Left ventricle myocardium superior (tissue), 1 donor: ENCODE measurements at regions not wholly inside any gene's neighbourhood (a gene's known extent, or its start where the extent isn't known, plus 50 kb on each side); places are given as distances from the start of the nearest gene placed in this dataset.

ENCODE experiments used
- ATAC-seq: fragments of 200-7000 bp; cut with Tn5 transposase; one replicate; pipeline ENCODE4 v1.9.1; 2020; ENCODE audit warnings: mild to moderate bottlenecking, moderate library complexity
- DNase-seq: peaks from one replicate; pipeline ENCODE4 v3.0.0-alpha.2; 2020
- intact Hi-C: fragments of 100-400 bp; cut with micrococcal nuclease; formaldehyde crosslinking; loops from one replicate; pipeline ENCODE4 v1.11.0; 2022
- donor health status: DM: no; HTN: yes; CAD: no; lungs with severe emphysema.

- ATAC-seq (no peak), DNase-seq (no peak)
- intact Hi-C loops, result no loop called here
Observed at GRCh38 chr17:51385208-51385607, 124.9 kb downstream of the UTP18 start.

- DNase-seq, result no peak
- intact Hi-C loops, result no loop called here
- ATAC-seq, result no peak
Observed at GRCh38 chr17:51387582-51387981, 127.2 kb downstream of the UTP18 start.

DNA sequence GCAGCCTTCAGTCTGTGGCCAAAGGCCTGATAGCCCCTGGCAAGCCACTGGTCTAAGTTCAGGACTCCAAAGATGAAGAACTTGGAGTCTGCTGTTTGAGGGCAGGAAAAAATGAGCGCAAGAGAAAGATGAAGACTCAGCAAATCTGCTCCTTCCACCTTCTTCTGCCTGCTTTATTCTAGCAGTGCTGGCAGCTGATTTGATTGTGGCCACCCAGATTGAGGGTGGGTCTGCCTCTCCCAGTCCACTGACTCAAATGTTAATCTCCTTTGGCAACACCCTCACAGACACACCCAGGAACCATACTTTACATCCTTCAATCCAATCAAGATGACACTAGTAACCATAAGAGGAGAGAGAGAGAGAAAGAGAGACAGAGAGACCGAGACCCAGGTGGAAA, 127.6 kb downstream of the UTP18 start:
- DNase-seq (no peak), ATAC-seq (no peak)
- intact Hi-C loops, result no loop called here

- no peak for ATAC-seq
- intact Hi-C loops, result no loop called here
- DNase-seq, result no peak
Observed at GRCh38 chr17:51389875-51390274, 129.5 kb downstream of the UTP18 start.

DNA sequence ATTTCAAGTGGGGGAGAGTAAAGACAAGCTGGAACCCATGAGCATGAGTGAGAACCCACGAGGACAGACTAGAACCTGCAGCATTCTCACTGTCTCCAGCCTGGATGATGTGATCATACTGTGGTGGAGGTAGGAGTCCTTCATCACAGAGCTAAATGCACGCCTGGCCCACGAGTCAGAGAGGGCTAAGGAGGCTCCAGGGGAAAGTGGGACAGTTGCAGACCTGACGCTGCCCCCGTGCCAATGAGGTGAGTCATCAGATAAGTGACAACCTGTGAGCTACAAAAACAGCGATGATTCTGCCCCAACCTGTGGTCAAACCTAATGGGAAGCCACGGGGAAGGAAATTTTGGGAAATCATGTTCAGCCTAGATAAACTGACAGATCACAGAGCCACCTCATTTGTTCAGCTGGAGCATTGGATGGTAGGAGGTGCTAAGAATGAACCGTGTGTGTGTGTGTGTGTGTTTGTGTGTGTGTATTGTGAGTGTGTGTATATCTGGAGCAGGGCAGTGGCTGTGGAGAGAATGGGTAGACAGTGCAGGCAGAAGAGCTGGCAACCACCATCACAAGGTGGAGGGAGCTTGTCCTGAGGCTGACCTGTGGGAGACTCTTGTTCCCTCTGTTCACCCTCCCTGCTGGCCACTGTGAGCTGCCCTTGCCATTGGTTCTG, 131.8 kb downstream of the UTP18 start:
- intact Hi-C loops, result no loop called here
- ATAC-seq (no peak), DNase-seq (no peak)

DNA sequence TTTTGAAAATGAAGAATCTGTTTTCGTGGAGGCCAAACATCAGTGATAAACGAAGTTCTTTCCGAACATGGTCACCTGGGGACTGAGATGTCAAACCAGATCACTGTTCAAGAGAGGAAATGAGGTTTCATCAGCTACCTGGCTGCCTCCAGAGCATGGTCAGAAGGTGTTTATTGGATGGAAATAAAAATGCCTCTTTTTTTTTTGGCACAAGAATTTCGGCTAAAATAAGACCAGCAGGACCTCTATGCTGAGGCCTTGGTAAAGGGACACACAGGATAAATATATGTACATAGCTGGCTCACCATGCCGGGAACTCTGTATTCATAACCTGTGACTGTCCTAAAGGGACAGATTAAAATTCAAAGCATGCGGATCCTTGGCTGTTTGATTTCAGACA, 135.3 kb downstream of the UTP18 start:
- no peak for DNase-seq
- intact Hi-C loops, result no loop called here
- ATAC-seq, result no peak

GRCh38 chr17:51397361-51398127, 137.2 kb downstream of the UTP18 start:
- ATAC-seq (no peak), DNase-seq (no peak)
- intact Hi-C loops, result no loop called here

- DNase-seq, result no peak
- ATAC-seq, result no peak
- intact Hi-C loops, result no loop called here
Observed at GRCh38 chr17:51398128-51398525, 137.8 kb downstream of the UTP18 start.

DNA sequence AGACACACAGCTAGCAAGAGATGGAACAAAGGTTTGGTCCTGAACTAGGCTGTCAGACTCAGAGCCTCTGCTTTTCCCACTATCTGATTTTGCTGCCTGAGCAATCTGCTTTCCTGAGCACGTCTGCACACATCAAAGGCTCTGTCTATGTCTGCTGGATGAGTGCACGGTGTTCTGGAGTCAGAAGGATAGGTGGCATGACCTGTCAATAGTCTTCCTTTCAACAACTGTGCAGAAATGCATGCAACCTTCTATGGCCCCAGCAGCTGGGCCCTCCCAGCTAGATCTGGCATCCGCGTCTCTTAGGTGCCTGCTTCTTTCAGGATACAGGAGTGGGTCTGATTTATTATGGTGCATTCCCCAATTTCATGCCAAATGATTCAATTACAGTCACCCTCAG, 138.3 kb downstream of the UTP18 start:
- no peak for ATAC-seq
- DNase-seq, result no peak
- intact Hi-C loops, result no loop called here

- intact Hi-C loops, result no loop called here
- ATAC-seq (no peak), DNase-seq (no peak)
Observed at GRCh38 chr17:51401279-51401678, 140.9 kb downstream of the UTP18 start.

DNA sequence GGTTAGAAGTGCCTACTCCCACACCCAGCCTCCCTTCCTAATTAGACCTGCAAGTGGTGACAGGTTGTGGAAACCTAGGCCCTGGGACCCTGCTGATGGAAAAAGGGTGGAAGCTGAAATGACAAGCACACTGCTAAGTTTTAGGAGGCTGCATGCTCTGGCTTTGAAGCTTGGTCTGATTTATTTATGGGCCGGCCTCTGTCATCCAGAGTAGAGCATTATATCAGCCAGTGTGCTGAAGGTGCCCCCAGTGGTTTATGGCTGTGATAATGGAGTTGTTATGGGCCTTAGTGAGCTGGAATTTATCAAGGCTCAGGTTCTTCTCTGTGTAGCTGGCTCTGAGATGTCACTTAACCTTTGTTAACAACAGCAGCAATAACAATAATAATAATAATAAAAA, 142.6 kb downstream of the UTP18 start:
- DNase-seq, result no peak
- no peak for ATAC-seq
- intact Hi-C loops, result no loop called here

DNA sequence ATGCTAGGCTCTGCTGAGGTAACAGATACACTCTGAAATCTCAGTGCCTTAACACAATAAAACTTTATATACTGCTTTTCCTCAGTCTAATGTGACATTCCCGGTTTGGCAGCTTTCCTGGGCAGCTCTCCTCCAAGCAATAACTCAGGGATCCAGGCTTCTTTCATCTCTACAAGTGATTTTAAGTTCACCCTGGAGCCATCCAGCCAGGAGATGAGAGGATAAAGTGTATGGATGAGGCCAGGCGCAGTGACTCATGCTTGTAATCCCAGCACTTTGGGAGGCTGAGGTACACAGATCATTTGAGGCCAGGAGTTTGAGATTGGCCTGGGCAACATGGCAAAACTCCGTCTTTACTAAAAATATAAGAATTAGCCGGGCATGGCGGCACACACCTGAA, 147.2 kb downstream of the UTP18 start:
- no peak for DNase-seq
- intact Hi-C loops, result no loop called here

DNA sequence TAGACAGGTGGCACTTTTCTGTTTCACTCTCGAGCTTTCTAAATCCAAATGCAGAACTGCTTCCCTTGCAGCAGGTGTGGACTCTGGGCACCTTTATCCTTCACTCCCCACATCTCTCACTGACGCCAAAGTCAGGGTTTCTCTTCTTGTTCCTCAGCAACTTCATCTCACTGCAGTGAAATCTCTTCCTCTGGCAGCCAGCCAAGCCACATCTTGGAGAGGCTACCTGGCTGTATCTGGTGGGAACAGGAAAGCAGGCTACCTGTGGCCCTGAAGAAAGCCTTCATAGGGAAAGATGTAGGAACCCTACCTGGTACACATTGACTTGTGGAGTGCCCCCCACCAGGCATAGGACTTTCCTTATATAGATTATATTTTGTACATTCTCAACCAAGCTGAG, 159.1 kb downstream of the UTP18 start:
- DNase-seq (no peak), ATAC-seq (no peak)
- intact Hi-C loops, result no loop called here

More for the DNA sequence above, 147.2 kb downstream of the UTP18 start:
- no peak for ATAC-seq

DNA sequence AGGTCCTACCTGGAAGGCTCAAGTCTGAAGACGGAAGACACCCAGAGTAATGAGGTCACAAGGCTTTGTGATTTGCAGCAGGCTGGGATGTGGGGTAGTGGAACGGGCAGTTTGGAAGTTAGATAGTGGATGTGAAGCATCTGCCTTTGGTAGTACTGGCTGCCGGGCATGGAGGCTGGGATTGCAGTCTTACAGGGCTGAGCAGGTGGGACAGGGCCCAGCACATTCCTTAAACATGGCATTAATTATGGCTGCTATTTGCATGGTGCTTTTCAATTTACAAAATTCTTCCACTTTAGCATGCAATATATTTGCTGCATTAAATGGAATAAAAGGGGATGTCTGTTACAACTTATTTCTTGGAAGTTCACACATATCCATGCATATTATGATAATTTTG, 161.2 kb downstream of the UTP18 start:
- DNase-seq (no peak), ATAC-seq (no peak)
- intact Hi-C loops, result no loop called here

DNA sequence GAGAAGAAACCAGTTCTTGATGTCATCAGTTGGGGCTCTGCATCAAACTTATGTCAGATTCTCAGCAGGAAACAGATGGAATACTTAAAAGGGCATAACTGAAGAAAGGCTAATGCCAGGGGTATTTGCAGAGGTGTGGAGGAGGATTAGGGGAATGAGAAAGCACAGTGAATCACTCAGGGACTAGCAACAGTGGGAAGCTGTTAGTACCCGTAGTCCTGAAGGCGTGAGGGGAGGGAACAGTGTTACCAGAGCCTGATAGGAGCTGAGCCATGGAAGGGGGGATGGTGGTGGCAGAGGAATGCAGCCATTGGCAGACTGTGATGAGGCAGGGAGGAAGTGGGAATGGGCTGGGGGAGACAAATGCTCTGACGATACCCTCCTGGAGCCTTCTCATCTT, 162.3 kb downstream of the UTP18 start:
- intact Hi-C loops, result no loop called here
- DNase-seq (no peak), ATAC-seq (no peak)

GRCh38 chr17:51423421-51424160, 163.2 kb downstream of the UTP18 start:
- intact Hi-C loops, result no loop called here
- ATAC-seq (no peak), DNase-seq (no peak)

GRCh38 chr17:51425773-51426172, 165.4 kb downstream of the UTP18 start:
- DNase-seq, result no peak
- intact Hi-C loops, result no loop called here
- ATAC-seq, result no peak

DNA sequence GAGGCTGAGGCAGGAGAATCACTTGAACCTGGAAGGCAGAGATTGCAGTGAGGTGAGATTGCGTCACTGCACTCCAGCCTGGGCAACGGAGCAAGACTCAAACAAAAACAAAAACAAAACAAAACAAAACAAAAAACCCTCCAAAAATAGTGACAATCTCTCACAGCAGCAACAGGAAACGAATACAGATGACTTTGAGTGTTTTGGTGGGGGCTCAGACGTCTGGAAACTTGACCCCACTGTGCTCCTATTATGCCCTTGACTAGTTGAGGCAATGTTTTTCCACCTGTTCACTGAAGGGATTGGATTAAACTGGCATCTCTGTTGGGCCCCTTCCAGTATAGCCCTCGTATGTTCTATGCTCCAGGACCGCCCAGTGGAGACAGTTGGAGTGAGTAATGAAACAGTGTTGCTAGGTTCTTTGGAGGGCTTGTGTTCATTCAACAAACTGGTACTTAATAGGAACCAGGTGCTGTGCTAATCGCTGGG, 167.0 kb downstream of the UTP18 start:
- no peak for ATAC-seq
- DNase-seq, result no peak
- intact Hi-C loops, result no loop called here

DNA sequence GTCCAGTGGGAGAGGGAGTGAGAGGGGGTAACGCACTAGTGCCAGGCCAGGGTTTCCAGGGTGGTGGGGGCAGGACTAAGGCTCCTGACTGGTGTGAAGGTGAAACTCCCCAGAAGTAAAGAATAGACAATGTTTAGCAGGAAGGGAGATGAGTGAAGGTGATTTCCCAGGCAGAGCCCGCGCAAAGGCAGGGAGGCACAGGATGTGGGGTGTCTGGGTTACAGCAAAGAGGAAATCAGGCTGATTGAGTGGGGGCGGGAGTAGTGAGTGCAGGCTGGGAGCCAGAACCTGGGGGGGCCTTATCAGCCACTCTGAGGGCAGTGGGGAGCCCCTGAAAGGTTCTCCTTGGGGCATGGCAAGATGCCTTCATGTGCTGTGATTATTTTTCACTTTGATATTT, 167.5 kb downstream of the UTP18 start:
- ATAC-seq (no peak), DNase-seq (no peak)
- intact Hi-C loops, result no loop called here
